ENCODE measurements at regions not wholly inside any gene's neighbourhood (a gene's known extent, or its start where the extent isn't known, plus 50 kb on each side); places are given as distances from the start of the nearest gene placed in this dataset.

- no peak overlapping the region for H3K27ac Mint-ChIP-seq
- ATAC-seq (no peak), DNase-seq (no peak)
- no peak overlapping the region for H3K4me3 Mint-ChIP-seq
- no peaks in the 10 kb centered on the region for H3K4me1 Mint-ChIP-seq
- no peaks in the 10 kb centered on the region for H3K36me3 Mint-ChIP-seq
- no peaks in the 10 kb centered on the region for H3K9me3 Mint-ChIP-seq (ENCODE audit: low read depth)
- no peaks in the 10 kb centered on the region for H3K27me3 Mint-ChIP-seq
- CTCF ChIA-PET = no interaction called here
These were observed 860.8 kb upstream of the MAP3K7 start for GRCh38 chr6:91447530-91448254.

GRCh38 chr6:91447081-91447480 is 860.2 kb upstream of the MAP3K7 start:
- no peaks in the 10 kb centered on the region for H3K27me3 Mint-ChIP-seq
- no peaks in the 10 kb centered on the region for H3K4me1 Mint-ChIP-seq
- no peaks in the 10 kb centered on the region for H3K36me3 Mint-ChIP-seq
- H3K27ac Mint-ChIP-seq = no peak overlapping the region
- CTCF ChIA-PET = no interaction called here
- no peak overlapping the region for H3K4me3 Mint-ChIP-seq
- H3K9me3 Mint-ChIP-seq (ENCODE audit: low read depth) = no peaks in the 10 kb centered on the region
- DNase-seq (no peak), ATAC-seq (no peak)

- ATAC-seq (no peak), DNase-seq (no peak)
- Mint-ChIP-seq H3K27me3 (no peaks in the 10 kb centered on the region), H3K27ac (no peak overlapping the region), H3K4me1 (no peaks in the 10 kb centered on the region), H3K9me3 (ENCODE audit: low read depth) (no peaks in the 10 kb centered on the region), H3K4me3 (no peak overlapping the region), H3K36me3 (no peaks in the 10 kb centered on the region)
- CTCF ChIA-PET = no interaction called here
These were observed 856.5 kb upstream of the MAP3K7 start for GRCh38 chr6:91443405-91443804.

GRCh38 chr6:91442342-91442741 is 855.5 kb upstream of the MAP3K7 start:
- ATAC-seq = no peak
- Mint-ChIP-seq H3K9me3 (ENCODE audit: low read depth) (no peaks in the 10 kb centered on the region), H3K4me3 (no peak overlapping the region), H3K27me3 (no peaks in the 10 kb centered on the region), H3K36me3 (no peaks in the 10 kb centered on the region), H3K27ac (no peak overlapping the region), H3K4me1 (no peaks in the 10 kb centered on the region)
- CTCF ChIA-PET = no interaction called here
- DNase-seq = no peak

GRCh38 chr6:91438570-91438969 is 851.7 kb upstream of the MAP3K7 start:
- DNase-seq (no peak), ATAC-seq (no peak)
- no peak overlapping the region for H3K27ac Mint-ChIP-seq
- CTCF ChIA-PET = no interaction called here
- no peaks in the 10 kb centered on the region for H3K36me3 Mint-ChIP-seq
- no peaks in the 10 kb centered on the region for H3K9me3 Mint-ChIP-seq (ENCODE audit: low read depth)
- no peaks in the 10 kb centered on the region for H3K4me1 Mint-ChIP-seq
- no peak overlapping the region for H3K4me3 Mint-ChIP-seq
- H3K27me3 Mint-ChIP-seq = no peaks in the 10 kb centered on the region

GRCh38 chr6:91437315-91437729 is 850.5 kb upstream of the MAP3K7 start:
- no peak for ATAC-seq

GRCh38 chr6:91436448-91436847 is 849.6 kb upstream of the MAP3K7 start:
- ATAC-seq = no peak
- Mint-ChIP-seq H3K27ac (no peak overlapping the region), H3K4me1 (no peaks in the 10 kb centered on the region), H3K9me3 (ENCODE audit: low read depth) (no peaks in the 10 kb centered on the region), H3K27me3 (no peaks in the 10 kb centered on the region), H3K36me3 (no peaks in the 10 kb centered on the region), H3K4me3 (no peak overlapping the region)
- no peak for DNase-seq
- CTCF ChIA-PET = no interaction called here

More at GRCh38 chr6:91437315-91437729, 850.5 kb upstream of the MAP3K7 start:
- Mint-ChIP-seq H3K9me3 (ENCODE audit: low read depth) (no peaks in the 10 kb centered on the region), H3K36me3 (no peaks in the 10 kb centered on the region), H3K4me3 (no peak overlapping the region), H3K27ac (no peak overlapping the region), H3K27me3 (no peaks in the 10 kb centered on the region), H3K4me1 (no peaks in the 10 kb centered on the region)
- CTCF ChIA-PET = no interaction called here
- no peak for DNase-seq

GRCh38 chr6:91435630-91436029 is 848.8 kb upstream of the MAP3K7 start:
- H3K4me1 Mint-ChIP-seq = no peaks in the 10 kb centered on the region
- CTCF ChIA-PET = no interaction called here
- no peaks in the 10 kb centered on the region for H3K9me3 Mint-ChIP-seq (ENCODE audit: low read depth)
- H3K27me3 Mint-ChIP-seq = no peaks in the 10 kb centered on the region
- ATAC-seq = no peak
- no peak overlapping the region for H3K4me3 Mint-ChIP-seq
- DNase-seq = no peak
- no peaks in the 10 kb centered on the region for H3K36me3 Mint-ChIP-seq
- H3K27ac Mint-ChIP-seq = no peak overlapping the region

GRCh38 chr6:91434576-91434975 is 847.7 kb upstream of the MAP3K7 start:
- Mint-ChIP-seq H3K27me3 (no peaks in the 10 kb centered on the region), H3K9me3 (ENCODE audit: low read depth) (no peaks in the 10 kb centered on the region), H3K4me3 (no peak overlapping the region), H3K4me1 (no peaks in the 10 kb centered on the region), H3K27ac (no peak overlapping the region), H3K36me3 (no peaks in the 10 kb centered on the region)
- DNase-seq (no peak), ATAC-seq (no peak)
- CTCF ChIA-PET = no interaction called here

- ATAC-seq (no peak), DNase-seq (no peak)
- CTCF ChIA-PET = no interaction called here
- H3K27me3 Mint-ChIP-seq = no peaks in the 10 kb centered on the region
- no peaks in the 10 kb centered on the region for H3K36me3 Mint-ChIP-seq
- no peaks in the 10 kb centered on the region for H3K4me1 Mint-ChIP-seq
- H3K4me3 Mint-ChIP-seq = no peak overlapping the region
- no peak overlapping the region for H3K27ac Mint-ChIP-seq
- H3K9me3 Mint-ChIP-seq (ENCODE audit: low read depth) = no peaks in the 10 kb centered on the region
These were observed 847.0 kb upstream of the MAP3K7 start for GRCh38 chr6:91433660-91434534.

- H3K36me3 Mint-ChIP-seq = no peaks in the 10 kb centered on the region
- CTCF ChIA-PET = no interaction called here
- ATAC-seq = no peak
- no peak overlapping the region for H3K4me3 Mint-ChIP-seq
- DNase-seq = no peak
- H3K27ac Mint-ChIP-seq = no peak overlapping the region
- H3K9me3 Mint-ChIP-seq (ENCODE audit: low read depth) = peaks cover 2% of the 10 kb centered on the region
- no peaks in the 10 kb centered on the region for H3K4me1 Mint-ChIP-seq
- H3K27me3 Mint-ChIP-seq = no peaks in the 10 kb centered on the region
These were observed 842.2 kb upstream of the MAP3K7 start for GRCh38 chr6:91428953-91429560.

GRCh38 chr6:91428296-91428695 is 841.4 kb upstream of the MAP3K7 start:
- Mint-ChIP-seq H3K27ac (no peak overlapping the region), H3K9me3 (ENCODE audit: low read depth) (peaks cover 3% of the 10 kb centered on the region), H3K27me3 (no peaks in the 10 kb centered on the region), H3K4me3 (no peak overlapping the region), H3K4me1 (no peaks in the 10 kb centered on the region), H3K36me3 (no peaks in the 10 kb centered on the region)
- CTCF ChIA-PET = no interaction called here
- ATAC-seq = no peak
- no peak for DNase-seq

GRCh38 chr6:91420243-91420642 is 833.4 kb upstream of the MAP3K7 start:
- CTCF ChIA-PET = no interaction called here
- Mint-ChIP-seq H3K27me3 (no peaks in the 10 kb centered on the region), H3K27ac (no peak overlapping the region), H3K4me3 (no peak overlapping the region), H3K9me3 (ENCODE audit: low read depth) (peaks cover 17% of the 10 kb centered on the region), H3K4me1 (no peaks in the 10 kb centered on the region), H3K36me3 (no peaks in the 10 kb centered on the region)
- no peak for DNase-seq
- ATAC-seq = no peak

GRCh38 chr6:91415031-91415605 is 828.2 kb upstream of the MAP3K7 start:
- H3K4me3 Mint-ChIP-seq = no peak overlapping the region
- no peaks in the 10 kb centered on the region for H3K4me1 Mint-ChIP-seq
- CTCF ChIA-PET = no interaction called here
- DNase-seq (no peak), ATAC-seq (no peak)
- no peaks in the 10 kb centered on the region for H3K27me3 Mint-ChIP-seq
- H3K36me3 Mint-ChIP-seq = no peaks in the 10 kb centered on the region
- H3K9me3 Mint-ChIP-seq (ENCODE audit: low read depth) = peaks cover 7% of the 10 kb centered on the region
- H3K27ac Mint-ChIP-seq = no peak overlapping the region
